ENCODE measurements at regions not wholly inside any gene's neighbourhood (a gene's known extent, or its start where the extent isn't known, plus 50 kb on each side); places are given as distances from the start of the nearest gene placed in this dataset.
"Not testable (repeated sequence)": the region's sequence is repeated elsewhere in the genome, so short reads cannot be mapped to it uniquely, and the experiment has no call there.

DNA sequence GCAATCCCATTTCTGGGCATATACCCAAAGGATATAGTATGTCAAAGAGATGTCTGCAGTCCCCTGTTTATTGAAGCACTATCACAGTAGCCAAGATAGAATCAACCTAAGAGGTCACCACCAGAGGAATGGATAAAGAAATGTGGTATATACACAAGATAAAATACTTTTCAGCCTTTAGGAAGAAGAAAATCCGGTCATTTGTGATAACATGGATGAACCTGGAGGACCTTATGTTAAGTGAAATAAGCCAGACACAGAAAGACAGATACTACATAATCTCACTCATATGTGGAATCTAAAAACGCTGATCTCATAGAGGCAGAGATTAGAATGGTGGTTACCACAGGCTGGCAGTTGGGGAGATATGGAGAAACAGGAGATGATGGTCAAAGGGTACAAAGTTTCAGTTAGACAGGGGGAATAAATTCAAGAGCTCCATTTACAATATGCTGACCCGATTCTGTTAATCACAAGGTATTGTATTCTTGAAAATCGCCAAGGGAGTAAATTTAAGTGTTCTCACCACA, 195.8 kb downstream of the MTHFS start:
- H3K4me1 Mint-ChIP-seq: no peaks in the 10 kb centered on the region
- H3K36me3 Mint-ChIP-seq (ENCODE audit: insufficient read depth): no peaks in the 10 kb centered on the region
- no peaks in the 10 kb centered on the region for H3K9me3 Mint-ChIP-seq
- no peak overlapping the region for H3K4me3 Mint-ChIP-seq
- DNase-seq (ENCODE audit: low spot score in 2 of 2) (no peak), ATAC-seq (replicated peaks; ENCODE audit: extremely low read depth, poor library complexity, severe bottlenecking) (no peak)
- H3K27ac Mint-ChIP-seq (ENCODE audit: low read depth): no peak overlapping the region
- H3K27me3 Mint-ChIP-seq: no peaks in the 10 kb centered on the region

DNA sequence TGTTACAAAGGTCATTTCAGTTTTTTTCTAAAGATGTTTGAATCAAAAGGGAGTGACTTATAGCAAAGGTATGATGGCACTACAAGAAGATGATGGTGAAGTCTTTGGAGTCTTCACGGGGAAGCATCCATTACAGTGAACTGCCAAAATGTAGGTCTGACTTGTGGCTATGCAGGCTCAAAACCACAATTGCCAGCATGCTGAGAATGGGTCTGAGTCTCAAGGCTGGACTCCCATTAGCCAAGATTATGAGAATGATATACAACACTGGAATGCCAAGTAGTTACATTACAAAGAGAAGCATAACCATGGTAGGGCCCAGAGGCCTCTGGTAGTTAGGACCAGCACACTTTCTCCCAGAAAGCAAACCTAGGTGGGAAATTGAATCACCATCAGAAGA, 194.2 kb downstream of the MTHFS start:
- no peaks in the 10 kb centered on the region for H3K36me3 Mint-ChIP-seq (ENCODE audit: insufficient read depth)
- no peaks in the 10 kb centered on the region for H3K4me1 Mint-ChIP-seq
- no peak for DNase-seq (ENCODE audit: low spot score in 2 of 2)
- H3K4me3 Mint-ChIP-seq: no peak overlapping the region
- peaks cover 11% of the 10 kb centered on the region for H3K27me3 Mint-ChIP-seq
- ATAC-seq (replicated peaks; ENCODE audit: extremely low read depth, poor library complexity, severe bottlenecking): no peak
- no peak overlapping the region for H3K27ac Mint-ChIP-seq (ENCODE audit: low read depth)
- H3K9me3 Mint-ChIP-seq: no peaks in the 10 kb centered on the region

DNA sequence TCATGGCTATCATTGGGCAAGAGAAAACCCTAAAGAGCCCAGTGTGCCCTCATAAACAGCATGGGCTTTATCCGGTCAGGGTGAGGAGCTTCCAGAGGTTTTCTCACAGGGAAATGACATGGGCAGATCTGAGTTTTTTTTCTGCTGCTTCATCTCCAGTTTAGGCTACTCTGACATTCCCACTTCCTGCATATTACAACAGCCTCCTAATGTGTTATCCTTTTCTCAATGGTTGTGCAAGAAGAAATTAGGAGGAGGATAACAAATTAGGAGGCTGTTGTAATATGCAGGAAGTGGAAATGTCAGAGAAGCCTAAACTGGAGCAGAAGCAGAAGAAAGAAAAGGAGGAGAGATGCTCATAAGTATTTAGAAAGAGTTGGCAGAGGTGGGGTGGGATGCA, 175.6 kb downstream of the MTHFS start:
- no peaks in the 10 kb centered on the region for H3K36me3 Mint-ChIP-seq (ENCODE audit: insufficient read depth)
- no peak overlapping the region for H3K4me3 Mint-ChIP-seq
- H3K27ac Mint-ChIP-seq (ENCODE audit: low read depth): no peak overlapping the region
- H3K27me3 Mint-ChIP-seq: peaks cover 33% of the 10 kb centered on the region
- H3K9me3 Mint-ChIP-seq: no peaks in the 10 kb centered on the region
- H3K4me1 Mint-ChIP-seq: no peaks in the 10 kb centered on the region
- no peak for ATAC-seq (replicated peaks; ENCODE audit: extremely low read depth, poor library complexity, severe bottlenecking)
- DNase-seq (ENCODE audit: low spot score in 2 of 2): no peak

DNA sequence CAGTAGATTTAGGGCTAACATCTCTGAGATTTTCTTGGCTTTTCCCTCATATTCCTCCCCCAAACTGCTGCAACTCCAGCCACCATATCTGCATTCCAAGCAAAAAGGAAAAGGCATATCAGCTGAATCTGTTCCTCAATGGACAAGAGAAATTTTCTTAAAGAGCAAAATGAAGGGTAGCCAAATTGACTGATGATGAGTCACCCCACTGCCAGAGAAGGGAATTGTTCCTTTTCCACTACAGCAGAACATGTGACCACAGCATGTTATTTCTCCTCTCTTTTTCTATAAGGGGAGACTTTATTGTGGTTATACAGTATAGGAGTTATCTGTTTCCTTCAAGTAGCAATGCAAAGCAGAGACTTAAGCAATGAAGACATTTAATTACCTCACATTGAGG, 172.5 kb downstream of the MTHFS start:
- Mint-ChIP-seq H3K9me3 (no peaks in the 10 kb centered on the region), H3K36me3 (ENCODE audit: insufficient read depth) (no peaks in the 10 kb centered on the region), H3K4me3 (no peak overlapping the region), H3K27me3 (peaks cover 58% of the 10 kb centered on the region), H3K4me1 (no peaks in the 10 kb centered on the region), H3K27ac (ENCODE audit: low read depth) (no peak overlapping the region)
- DNase-seq (ENCODE audit: low spot score in 2 of 2) (no peak), ATAC-seq (replicated peaks; ENCODE audit: extremely low read depth, poor library complexity, severe bottlenecking) (no peak)

DNA sequence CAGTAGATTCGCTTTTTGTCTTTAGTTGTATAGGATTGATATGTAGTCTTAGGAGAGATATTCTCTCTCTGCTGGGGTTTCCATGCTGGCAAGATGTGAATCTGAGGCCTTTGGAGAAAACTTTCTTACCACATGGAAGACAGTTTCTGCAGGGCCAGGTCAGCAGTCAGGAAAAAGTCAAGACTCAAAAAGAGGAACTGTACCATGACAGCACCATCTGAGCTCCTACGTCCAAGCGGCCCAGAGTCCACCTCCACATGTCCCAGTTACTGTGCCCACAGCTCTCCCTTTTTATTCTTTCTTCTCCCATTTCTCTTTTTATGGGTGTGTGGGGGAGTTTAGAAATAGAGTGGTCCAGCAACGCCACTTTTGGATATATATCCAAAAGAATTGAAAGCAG, 172.0 kb downstream of the MTHFS start:
- Mint-ChIP-seq H3K4me1 (no peaks in the 10 kb centered on the region), H3K36me3 (ENCODE audit: insufficient read depth) (no peaks in the 10 kb centered on the region), H3K4me3 (no peak overlapping the region), H3K27me3 (peaks cover 63% of the 10 kb centered on the region), H3K9me3 (no peaks in the 10 kb centered on the region), H3K27ac (ENCODE audit: low read depth) (no peak overlapping the region)
- ATAC-seq (replicated peaks; ENCODE audit: extremely low read depth, poor library complexity, severe bottlenecking) (no peak), DNase-seq (ENCODE audit: low spot score in 2 of 2) (no peak)

DNA sequence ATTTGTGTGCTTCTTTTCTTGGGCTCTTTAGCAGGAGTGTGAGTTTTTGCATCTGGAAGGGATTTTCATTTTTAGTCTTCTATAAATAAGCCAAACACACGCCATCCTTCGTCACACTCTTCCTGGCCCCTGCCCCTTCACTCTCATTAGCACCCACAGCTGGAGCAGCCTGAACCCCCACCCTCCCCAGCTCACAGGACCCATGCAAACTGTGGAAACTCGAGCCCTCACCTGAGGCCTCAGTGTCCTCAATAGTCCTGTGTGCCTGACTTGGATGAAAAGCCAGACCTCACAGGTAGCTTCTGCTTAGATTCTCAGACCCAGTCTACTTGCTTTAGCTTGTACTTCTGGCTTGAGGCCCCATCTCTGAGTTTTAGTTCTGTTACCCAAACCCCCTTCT, 167.9 kb downstream of the MTHFS start:
- no peak overlapping the region for H3K27ac Mint-ChIP-seq (ENCODE audit: low read depth)
- H3K27me3 Mint-ChIP-seq: peaks cover 72% of the 10 kb centered on the region
- no peaks in the 10 kb centered on the region for H3K9me3 Mint-ChIP-seq
- no peaks in the 10 kb centered on the region for H3K36me3 Mint-ChIP-seq (ENCODE audit: insufficient read depth)
- no peak for DNase-seq (ENCODE audit: low spot score in 2 of 2)
- no peak for ATAC-seq (replicated peaks; ENCODE audit: extremely low read depth, poor library complexity, severe bottlenecking)
- H3K4me3 Mint-ChIP-seq: no peak overlapping the region
- H3K4me1 Mint-ChIP-seq: no peaks in the 10 kb centered on the region

DNA sequence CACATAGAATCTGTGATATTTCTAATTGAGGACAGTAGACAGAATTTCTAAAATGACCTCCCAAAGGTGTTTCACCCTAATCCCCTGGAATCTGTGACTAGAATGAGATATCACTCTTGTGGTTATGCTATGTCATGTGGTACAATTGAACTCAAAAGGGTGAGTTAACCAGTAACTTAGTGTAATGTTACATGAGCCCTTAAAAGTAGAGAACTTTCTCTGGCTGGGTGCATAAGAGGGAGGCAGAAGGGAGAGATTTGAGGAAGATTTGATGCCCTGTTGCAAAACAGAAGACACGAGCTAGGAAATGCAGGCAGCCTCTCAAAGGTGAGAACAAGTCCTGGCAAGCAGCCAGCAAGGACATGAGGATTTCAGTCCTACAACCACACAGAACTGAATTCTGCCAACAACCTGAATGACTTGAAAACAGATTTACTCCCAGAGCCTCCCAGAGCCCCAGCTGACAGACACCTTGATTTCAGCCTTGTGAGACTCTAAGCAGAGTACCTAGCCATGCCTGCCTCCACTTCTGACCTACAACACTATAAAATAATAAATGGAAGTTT, 160.3 kb downstream of the MTHFS start:
- no peak overlapping the region for H3K27ac Mint-ChIP-seq (ENCODE audit: low read depth)
- ATAC-seq (replicated peaks; ENCODE audit: extremely low read depth, poor library complexity, severe bottlenecking) (no peak), DNase-seq (ENCODE audit: low spot score in 2 of 2) (no peak)
- no peaks in the 10 kb centered on the region for H3K9me3 Mint-ChIP-seq
- H3K36me3 Mint-ChIP-seq (ENCODE audit: insufficient read depth): no peaks in the 10 kb centered on the region
- no peaks in the 10 kb centered on the region for H3K4me1 Mint-ChIP-seq
- no peak overlapping the region for H3K4me3 Mint-ChIP-seq
- H3K27me3 Mint-ChIP-seq: peaks cover 48% of the 10 kb centered on the region

DNA sequence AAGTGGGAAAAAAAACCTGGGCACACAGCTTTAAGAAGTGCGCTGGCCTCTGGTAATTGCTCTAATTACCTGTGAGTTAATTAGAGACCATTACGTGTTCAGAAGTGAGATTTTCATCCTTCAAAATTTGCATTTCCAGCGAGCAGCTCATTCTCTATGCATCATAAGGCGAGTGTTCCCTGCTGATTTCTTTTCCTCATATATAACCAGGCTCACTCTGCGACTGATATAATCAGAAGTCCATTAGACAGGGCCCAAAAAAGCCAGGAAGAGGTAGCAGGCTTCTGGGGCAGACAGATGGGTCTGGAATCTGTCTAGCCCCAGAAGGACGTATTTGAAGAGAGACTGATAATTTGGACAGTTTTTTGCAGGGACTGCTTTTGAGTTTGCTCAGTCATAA, 158.7 kb downstream of the MTHFS start:
- H3K4me1 Mint-ChIP-seq: no peaks in the 10 kb centered on the region
- no peaks in the 10 kb centered on the region for H3K36me3 Mint-ChIP-seq (ENCODE audit: insufficient read depth)
- ATAC-seq (replicated peaks; ENCODE audit: extremely low read depth, poor library complexity, severe bottlenecking) (no peak), DNase-seq (ENCODE audit: low spot score in 2 of 2) (no peak)
- H3K27ac Mint-ChIP-seq (ENCODE audit: low read depth): no peak overlapping the region
- H3K4me3 Mint-ChIP-seq: no peak overlapping the region
- H3K27me3 Mint-ChIP-seq: peaks cover 38% of the 10 kb centered on the region
- H3K9me3 Mint-ChIP-seq: no peaks in the 10 kb centered on the region

DNA sequence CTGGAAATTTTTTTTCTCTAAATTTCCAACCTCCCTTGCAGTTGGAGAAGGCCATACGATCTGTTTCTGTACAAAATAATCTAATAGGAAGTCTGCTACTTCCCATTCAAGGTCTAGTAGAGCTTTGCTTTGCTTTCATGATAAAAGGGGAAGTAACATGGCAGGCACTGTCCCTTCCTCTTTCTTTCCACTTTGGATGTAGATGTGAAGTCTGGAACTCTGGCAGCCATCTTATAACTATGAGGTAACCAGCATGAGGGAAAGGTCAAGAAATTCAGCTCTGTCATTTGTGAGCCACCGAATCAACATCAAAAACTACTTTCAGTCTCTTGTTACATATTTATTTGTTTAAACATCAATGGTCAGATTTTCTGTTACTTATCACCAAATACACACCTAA, 156.3 kb downstream of the MTHFS start:
- Mint-ChIP-seq H3K27me3 (peaks cover 16% of the 10 kb centered on the region), H3K4me3 (no peak overlapping the region), H3K4me1 (no peaks in the 10 kb centered on the region), H3K9me3 (no peaks in the 10 kb centered on the region), H3K27ac (ENCODE audit: low read depth) (no peak overlapping the region), H3K36me3 (ENCODE audit: insufficient read depth) (no peaks in the 10 kb centered on the region)
- DNase-seq (ENCODE audit: low spot score in 2 of 2) (no peak), ATAC-seq (replicated peaks; ENCODE audit: extremely low read depth, poor library complexity, severe bottlenecking) (no peak)

DNA sequence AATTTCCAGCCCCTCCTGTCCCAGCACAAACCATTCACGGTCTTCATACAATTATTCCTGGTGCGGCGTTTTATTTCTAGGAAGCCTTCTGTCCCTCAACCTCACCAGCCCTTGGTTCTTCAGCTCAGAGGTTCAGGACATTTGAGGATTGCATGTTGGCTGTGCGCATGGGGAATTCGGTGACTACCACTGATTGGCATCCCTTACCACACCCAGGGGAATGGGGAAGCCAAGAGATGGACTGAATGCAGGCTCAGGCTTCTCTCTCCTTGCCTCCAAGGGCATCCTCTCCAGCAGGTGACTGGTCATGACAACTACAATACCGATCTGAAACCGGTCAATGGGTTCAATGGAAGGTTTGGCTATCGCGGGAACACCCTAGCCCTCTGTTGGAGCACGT, 153.8 kb downstream of the MTHFS start:
- Mint-ChIP-seq H3K4me1 (no peaks in the 10 kb centered on the region), H3K27me3 (peaks cover 14% of the 10 kb centered on the region), H3K36me3 (ENCODE audit: insufficient read depth) (no peaks in the 10 kb centered on the region), H3K4me3 (no peak overlapping the region), H3K9me3 (peaks cover 3% of the 10 kb centered on the region), H3K27ac (ENCODE audit: low read depth) (no peak overlapping the region)
- ATAC-seq (replicated peaks; ENCODE audit: extremely low read depth, poor library complexity, severe bottlenecking): no peak
- no peak for DNase-seq (ENCODE audit: low spot score in 2 of 2)

DNA sequence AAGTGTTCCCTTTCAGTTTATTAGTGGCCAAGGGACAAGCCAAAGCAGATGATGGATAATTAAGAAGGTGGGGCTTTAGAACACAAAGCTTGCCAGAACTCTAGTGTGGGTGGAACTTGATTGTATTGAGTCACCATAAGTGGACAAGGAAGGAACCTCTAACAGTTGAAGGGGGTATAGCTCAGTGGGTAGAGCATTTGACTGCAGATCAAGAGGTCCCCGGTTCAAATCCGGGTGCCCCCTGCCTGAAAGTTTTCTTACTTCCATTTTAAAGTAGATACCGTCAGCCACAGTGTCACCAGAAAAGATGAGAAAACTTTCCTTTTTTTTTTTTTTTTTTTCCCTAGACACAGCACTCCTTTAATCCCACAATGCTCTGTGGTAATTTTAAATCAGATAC, 152.3 kb downstream of the MTHFS start:
- H3K27me3 Mint-ChIP-seq: peaks cover 12% of the 10 kb centered on the region
- DNase-seq (ENCODE audit: low spot score in 2 of 2); H3K4me1 Mint-ChIP-seq; ATAC-seq (replicated peaks; ENCODE audit: extremely low read depth, poor library complexity, severe bottlenecking); H3K36me3 Mint-ChIP-seq (ENCODE audit: insufficient read depth); H3K27ac Mint-ChIP-seq (ENCODE audit: low read depth); H3K4me3 Mint-ChIP-seq; H3K9me3 Mint-ChIP-seq: not testable (repeated sequence)

DNA sequence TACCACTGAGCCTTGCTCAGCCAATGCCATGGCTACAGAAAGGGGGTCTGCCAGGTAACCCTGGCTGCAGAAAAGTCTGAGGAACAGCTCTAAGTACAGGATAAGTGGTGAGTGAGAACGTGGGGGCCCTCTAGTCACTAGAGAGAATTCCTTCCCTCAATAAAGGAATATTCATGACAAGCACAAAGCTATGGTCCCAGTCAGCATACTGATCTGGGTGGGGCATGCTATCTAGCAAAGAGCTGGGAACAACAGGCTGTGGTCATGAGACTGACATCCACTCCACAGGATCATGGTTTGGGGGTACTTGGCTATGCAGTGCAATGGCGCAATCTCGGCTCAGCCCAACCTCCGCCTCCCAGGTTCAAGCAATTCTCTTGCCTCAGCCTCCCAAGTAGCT, 140.4 kb downstream of the MTHFS start:
- Mint-ChIP-seq H3K27ac (ENCODE audit: low read depth) (no peak overlapping the region), H3K4me3 (no peak overlapping the region), H3K9me3 (peaks cover 2% of the 10 kb centered on the region), H3K4me1 (no peaks in the 10 kb centered on the region), H3K36me3 (ENCODE audit: insufficient read depth) (no peaks in the 10 kb centered on the region), H3K27me3 (peaks cover 60% of the 10 kb centered on the region)
- no peak for DNase-seq (ENCODE audit: low spot score in 2 of 2)
- no peak for ATAC-seq (replicated peaks; ENCODE audit: extremely low read depth, poor library complexity, severe bottlenecking)

DNA sequence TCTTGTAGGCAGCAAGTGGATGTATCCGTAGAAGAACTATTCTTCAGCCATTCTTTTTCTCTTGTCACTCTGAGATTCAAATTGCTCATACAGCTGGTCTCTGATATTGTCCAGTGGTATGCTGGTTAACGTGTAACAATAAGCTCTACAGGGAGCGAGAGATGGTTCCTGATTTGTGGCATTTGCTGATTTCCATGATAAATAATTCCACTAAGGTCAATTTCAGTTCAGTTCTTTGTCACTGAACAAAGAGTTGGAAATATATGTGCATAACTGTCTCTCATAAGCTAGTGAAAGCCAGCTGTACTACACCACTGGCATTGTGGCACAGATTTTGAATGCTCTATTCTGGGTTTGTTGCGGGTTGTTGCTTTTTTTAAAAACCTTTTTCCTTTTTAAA, 131.7 kb downstream of the MTHFS start:
- peaks cover 7% of the 10 kb centered on the region for H3K9me3 Mint-ChIP-seq
- no peaks in the 10 kb centered on the region for H3K36me3 Mint-ChIP-seq (ENCODE audit: insufficient read depth)
- peaks cover 86% of the 10 kb centered on the region for H3K27me3 Mint-ChIP-seq
- DNase-seq (ENCODE audit: low spot score in 2 of 2) (no peak), ATAC-seq (replicated peaks; ENCODE audit: extremely low read depth, poor library complexity, severe bottlenecking) (no peak)
- H3K4me1 Mint-ChIP-seq: no peaks in the 10 kb centered on the region
- H3K4me3 Mint-ChIP-seq: no peak overlapping the region
- H3K27ac Mint-ChIP-seq (ENCODE audit: low read depth): no peak overlapping the region

DNA sequence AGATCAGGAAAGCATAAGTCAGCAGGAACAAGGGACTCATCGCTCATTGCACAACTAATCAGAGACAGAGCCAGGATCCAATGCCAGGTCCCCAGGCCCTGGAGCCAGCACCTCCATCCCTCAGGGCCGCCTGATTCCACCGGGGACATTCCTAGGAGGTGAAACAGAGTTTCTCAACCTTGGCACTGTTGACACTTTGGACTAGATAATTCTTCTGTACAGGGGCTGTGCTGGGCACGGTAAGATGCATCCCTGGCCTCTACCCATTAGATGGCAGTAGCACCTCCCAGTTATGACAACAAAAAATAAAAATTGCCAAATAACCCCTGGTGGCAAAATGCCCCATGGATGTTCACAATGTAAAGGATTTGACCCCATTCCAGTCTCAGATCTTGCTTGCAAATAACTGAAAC, 127.7 kb downstream of the MTHFS start:
- no peak for DNase-seq (ENCODE audit: low spot score in 2 of 2)
- Mint-ChIP-seq H3K9me3 (no peaks in the 10 kb centered on the region), H3K27ac (ENCODE audit: low read depth) (no peak overlapping the region), H3K36me3 (ENCODE audit: insufficient read depth) (no peaks in the 10 kb centered on the region), H3K27me3 (peaks cover 65% of the 10 kb centered on the region), H3K4me3 (no peak overlapping the region), H3K4me1 (no peaks in the 10 kb centered on the region)
- no peak for ATAC-seq (replicated peaks; ENCODE audit: extremely low read depth, poor library complexity, severe bottlenecking)
